ENCODE measurements at regions not wholly inside any gene's neighbourhood (a gene's known extent, or its start where the extent isn't known, plus 50 kb on each side); places are given as distances from the start of the nearest gene placed in this dataset.

DNA sequence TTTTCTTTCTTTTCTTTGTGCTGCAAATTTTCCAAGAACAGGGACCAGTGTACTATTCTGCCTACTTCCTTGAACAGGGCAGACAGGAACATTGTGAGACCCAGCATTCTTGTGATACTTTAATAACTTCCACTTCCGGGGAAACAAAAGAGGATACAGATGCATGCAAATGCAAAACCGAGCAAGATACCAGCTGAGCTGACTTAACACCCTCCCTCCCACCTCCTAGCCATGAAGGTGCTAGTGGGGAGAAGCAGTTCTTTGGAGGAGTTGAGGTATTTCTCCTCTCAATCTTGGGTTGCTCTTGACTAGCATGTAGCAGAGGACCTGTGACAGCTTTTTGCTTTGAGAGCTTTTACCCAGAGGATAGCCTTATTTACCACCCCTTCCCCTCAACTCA lies 111.2 kb downstream of the KLF5 start:
- TF ChIP-seq, protein P1, sequence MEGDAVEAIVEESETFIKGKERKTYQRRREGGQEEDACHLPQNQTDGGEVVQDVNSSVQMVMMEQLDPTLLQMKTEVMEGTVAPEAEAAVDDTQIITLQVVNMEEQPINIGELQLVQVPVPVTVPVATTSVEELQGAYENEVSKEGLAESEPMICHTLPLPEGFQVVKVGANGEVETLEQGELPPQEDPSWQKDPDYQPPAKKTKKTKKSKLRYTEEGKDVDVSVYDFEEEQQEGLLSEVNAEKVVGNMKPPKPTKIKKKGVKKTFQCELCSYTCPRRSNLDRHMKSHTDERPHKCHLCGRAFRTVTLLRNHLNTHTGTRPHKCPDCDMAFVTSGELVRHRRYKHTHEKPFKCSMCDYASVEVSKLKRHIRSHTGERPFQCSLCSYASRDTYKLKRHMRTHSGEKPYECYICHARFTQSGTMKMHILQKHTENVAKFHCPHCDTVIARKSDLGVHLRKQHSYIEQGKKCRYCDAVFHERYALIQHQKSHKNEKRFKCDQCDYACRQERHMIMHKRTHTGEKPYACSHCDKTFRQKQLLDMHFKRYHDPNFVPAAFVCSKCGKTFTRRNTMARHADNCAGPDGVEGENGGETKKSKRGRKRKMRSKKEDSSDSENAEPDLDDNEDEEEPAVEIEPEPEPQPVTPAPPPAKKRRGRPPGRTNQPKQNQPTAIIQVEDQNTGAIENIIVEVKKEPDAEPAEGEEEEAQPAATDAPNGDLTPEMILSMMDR (conservative IDR thresholded peaks at IDR 0.05; ENCODE audit: low read depth, low read length) = no peak
- Histone ChIP-seq H3K36me3 (ENCODE audit: insufficient read depth) (no peaks in the 10 kb centered on the region), H3K9ac (no peak overlapping the region), H4K20me1 (ENCODE audit: insufficient read depth) (no peaks in the 10 kb centered on the region), H2AFZ (ENCODE audit: low read depth) (no peak overlapping the region), H3K79me2 (ENCODE audit: insufficient read depth, low read depth) (no peaks in the 10 kb centered on the region), H3K27me3 (ENCODE audit: insufficient read depth, low read depth) (no peaks in the 10 kb centered on the region), H3K4me2 (no peak overlapping the region), H3K27ac (no peak overlapping the region), H3K4me3 (IDR thresholded peaks at IDR 0.05; ENCODE audit: insufficient read depth, low read depth, low read length) (no peak overlapping the region), H3K4me1 (ENCODE audit: low read depth, poor library complexity, severe bottlenecking) (no peaks in the 10 kb centered on the region)

DNA sequence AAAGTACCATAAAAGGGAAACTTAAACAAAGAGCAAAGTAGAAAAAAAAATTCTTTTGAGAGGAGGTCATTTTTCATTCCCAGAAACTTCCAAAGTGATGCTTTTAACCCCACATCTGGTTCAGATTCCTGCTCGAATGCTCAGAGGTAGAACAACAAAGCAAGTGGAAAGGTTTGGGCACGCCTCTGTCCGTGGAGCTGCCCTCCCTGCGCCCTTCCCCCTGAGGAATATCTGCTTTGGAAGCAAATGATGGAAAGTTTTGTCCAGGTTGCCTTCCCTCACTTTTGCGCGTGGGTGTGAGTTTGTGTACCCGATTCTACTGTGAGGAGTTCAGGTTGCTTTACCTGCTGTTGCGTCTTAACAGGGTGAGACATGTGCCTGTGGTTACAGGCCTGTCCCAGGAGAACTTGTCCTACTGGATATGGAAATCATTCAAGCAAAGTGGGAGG lies 110.2 kb downstream of the KLF5 start:
- no peaks in the 10 kb centered on the region for H3K27me3 ChIP-seq (ENCODE audit: insufficient read depth, low read depth)
- TF ChIP-seq, protein P1 (conservative IDR thresholded peaks at IDR 0.05; ENCODE audit: low read depth, low read length) = no peak
- no peak overlapping the region for H2AFZ ChIP-seq (ENCODE audit: low read depth)
- no peaks in the 10 kb centered on the region for H3K79me2 ChIP-seq (ENCODE audit: insufficient read depth, low read depth)
- no peak overlapping the region for H3K9ac ChIP-seq
- no peak overlapping the region for H3K4me3 ChIP-seq (IDR thresholded peaks at IDR 0.05; ENCODE audit: insufficient read depth, low read depth, low read length)
- H3K27ac ChIP-seq = no peak overlapping the region
- H3K4me2 ChIP-seq = no peak overlapping the region
- H3K36me3 ChIP-seq (ENCODE audit: insufficient read depth) = no peaks in the 10 kb centered on the region
- H4K20me1 ChIP-seq (ENCODE audit: insufficient read depth) = no peaks in the 10 kb centered on the region
- no peaks in the 10 kb centered on the region for H3K4me1 ChIP-seq (ENCODE audit: low read depth, poor library complexity, severe bottlenecking)

DNA sequence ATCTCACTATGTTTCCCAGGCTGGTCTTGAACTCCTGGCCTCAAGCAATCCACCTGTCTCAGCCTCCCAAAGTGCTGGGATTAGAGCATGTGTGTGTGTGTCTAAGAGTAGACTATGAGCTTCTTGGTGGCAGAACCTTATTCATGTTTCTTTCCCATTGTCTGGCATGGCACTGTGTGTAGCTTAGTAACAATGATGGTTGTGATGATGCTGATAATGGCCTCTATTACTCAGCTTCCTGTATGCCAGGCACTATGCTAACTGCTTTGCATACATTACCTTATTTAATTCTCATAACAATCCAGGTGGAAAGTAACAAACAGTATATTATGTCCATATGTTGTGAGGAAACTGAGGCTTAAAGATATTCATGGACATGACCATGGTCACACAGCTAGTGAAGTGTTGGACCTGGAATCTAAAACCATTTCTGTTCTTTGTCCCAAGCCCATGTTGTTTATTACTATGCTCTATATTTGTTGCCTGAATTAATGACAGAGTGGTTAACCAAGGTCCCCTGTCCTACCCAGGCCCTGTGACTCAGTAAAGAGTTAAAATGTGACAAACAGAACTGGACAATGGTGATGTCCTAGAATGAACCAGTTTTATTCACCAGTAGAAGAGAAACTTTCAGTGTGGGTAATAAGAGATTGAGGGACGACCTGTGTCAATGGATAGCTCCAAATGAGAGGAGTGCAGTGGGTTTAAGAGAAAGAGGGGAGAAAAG lies 109.6 kb downstream of the KLF5 start:
- H3K4me2 ChIP-seq = no peak overlapping the region
- H4K20me1 ChIP-seq (ENCODE audit: insufficient read depth) = no peaks in the 10 kb centered on the region
- no peak overlapping the region for H3K4me3 ChIP-seq (IDR thresholded peaks at IDR 0.05; ENCODE audit: insufficient read depth, low read depth, low read length)
- H3K36me3 ChIP-seq (ENCODE audit: insufficient read depth) = no peaks in the 10 kb centered on the region
- H3K9ac ChIP-seq = no peak overlapping the region
- H3K27ac ChIP-seq = no peak overlapping the region
- H3K4me1 ChIP-seq (ENCODE audit: low read depth, poor library complexity, severe bottlenecking) = no peaks in the 10 kb centered on the region
- H2AFZ ChIP-seq (ENCODE audit: low read depth) = no peak overlapping the region
- H3K79me2 ChIP-seq (ENCODE audit: insufficient read depth, low read depth) = no peaks in the 10 kb centered on the region
- TF ChIP-seq, protein P1 (conservative IDR thresholded peaks at IDR 0.05; ENCODE audit: low read depth, low read length) = no peak
- H3K27me3 ChIP-seq (ENCODE audit: insufficient read depth, low read depth) = no peaks in the 10 kb centered on the region

DNA sequence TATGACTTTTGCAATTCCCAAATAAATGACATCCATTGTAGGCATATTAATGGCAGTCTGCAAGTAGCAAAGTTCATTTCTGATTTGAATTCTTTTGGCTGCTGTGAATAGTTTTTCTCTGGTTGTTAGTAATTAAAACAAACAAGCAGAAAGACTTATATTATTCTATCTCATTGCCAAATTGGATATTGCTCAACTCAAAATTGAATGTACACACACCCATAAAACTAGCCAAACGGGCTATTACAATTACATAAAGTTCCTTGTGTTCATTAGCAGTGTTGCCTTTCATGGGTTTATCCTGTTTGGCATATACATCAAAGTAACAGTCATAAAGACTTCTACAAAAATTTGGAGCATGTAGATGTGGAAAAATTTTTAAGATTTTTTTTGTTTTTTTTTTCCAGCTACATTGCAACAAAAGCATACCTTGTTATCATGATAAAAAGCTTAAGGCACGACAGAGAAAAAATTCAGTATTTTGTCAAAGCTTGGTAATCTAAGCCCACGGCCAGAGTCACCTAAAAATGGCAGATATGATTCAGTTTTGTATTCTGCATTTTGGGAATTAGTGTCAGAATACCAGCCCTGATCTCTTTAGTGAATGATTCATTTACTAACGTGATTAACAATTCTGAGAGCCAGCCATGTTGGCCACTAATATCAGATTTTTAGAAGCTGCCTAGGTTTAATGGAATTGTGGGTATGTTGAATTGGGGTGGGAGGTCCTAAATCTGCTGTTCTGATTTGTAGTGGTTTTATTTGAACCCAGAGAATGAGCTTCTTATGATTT lies 108.4 kb downstream of the KLF5 start:
- H2AFZ ChIP-seq (ENCODE audit: low read depth) = no peak overlapping the region
- H3K36me3 ChIP-seq (ENCODE audit: insufficient read depth) = no peaks in the 10 kb centered on the region
- no peak overlapping the region for H3K27ac ChIP-seq
- H3K4me3 ChIP-seq (IDR thresholded peaks at IDR 0.05; ENCODE audit: insufficient read depth, low read depth, low read length) = no peak overlapping the region
- no peaks in the 10 kb centered on the region for H3K4me1 ChIP-seq (ENCODE audit: low read depth, poor library complexity, severe bottlenecking)
- no peaks in the 10 kb centered on the region for H3K79me2 ChIP-seq (ENCODE audit: insufficient read depth, low read depth)
- H4K20me1 ChIP-seq (ENCODE audit: insufficient read depth) = no peaks in the 10 kb centered on the region
- no peaks in the 10 kb centered on the region for H3K27me3 ChIP-seq (ENCODE audit: insufficient read depth, low read depth)
- no peak overlapping the region for H3K9ac ChIP-seq
- no peak overlapping the region for H3K4me2 ChIP-seq
- TF ChIP-seq, protein P1 (conservative IDR thresholded peaks at IDR 0.05; ENCODE audit: low read depth, low read length) = no peak
